Tibial nerve (tissue), 4 donors: ENCODE measurements at regions not wholly inside any gene's neighbourhood (a gene's known extent, or its start where the extent isn't known, plus 50 kb on each side); places are given as distances from the start of the nearest gene placed in this dataset.

Experiments
- DNase-seq, 2 donors: peaks; one replicate each; pipeline ENCODE4 v3.0.0-alpha.2; 2019; ENCODE audit warnings: low spot score in 2 of 2
- H3K27ac ChIP-seq, 4 donors: fragments of 200-600 bp; sonication (generic) in 3 of 4; one replicate each; pipeline ENCODE4 v1.5.1; 2017 to 2019; ENCODE audit warnings: mild to moderate bottlenecking in 1 of 4
- H3K27me3 ChIP-seq, 2 donors: fragments of 200-600 bp; sonication (generic) in 1 of 2; one replicate each; pipeline versions ENCODE4 v1.5.1 to v1.6.0; 2017 to 2019
- H3K36me3 ChIP-seq, 3 donors: fragments of 200-600 bp; sonication (generic); one replicate each; pipeline ENCODE4 v1.5.1; 2018 to 2019
- H3K4me1 ChIP-seq, 4 donors: fragments of 200-600 bp; sonication (generic) in 3 of 4; one replicate each; pipeline ENCODE4 v1.5.1; 2017 to 2019
- H3K4me3 ChIP-seq, 4 donors: fragments of 200-600 bp; sonication (generic) in 3 of 4; one replicate each; pipeline ENCODE4 v1.5.1; 2017 to 2019; ENCODE audit warnings: mild to moderate bottlenecking in 1 of 4, moderate library complexity in 1 of 4
- H3K9me3 ChIP-seq, 4 donors: fragments of 200-600 bp; sonication (generic) in 3 of 4; one replicate each; pipeline ENCODE4 v1.5.1; 2017 to 2019
- CTCF ChIP-seq, 5 experiments: fragments of 200-600 bp in 3 of 5; fragments of 450-650 bp in 2 of 5; sonication (generic) in 3 of 5; IDR thresholded peaks; one replicate each; pipeline ENCODE4 v1.5.1; 2016 to 2019; ENCODE audit warnings: antibody characterized with exemption in 5 of 5, mild to moderate bottlenecking in 3 of 5, moderate library complexity in 2 of 5
- EP300 ChIP-seq, 2 donors: sonication (generic); formaldehyde crosslinking; IDR thresholded peaks; one replicate each; pipeline ENCODE4 v1.6.1; 2017; ENCODE audit warnings: antibody characterized with exemption in 2 of 2, mild to moderate bottlenecking in 1 of 2
- POLR2A ChIP-seq, 2 donors: fragments of 450-650 bp; IDR thresholded peaks; one replicate each; pipeline ENCODE4 v1.6.1; 2017; ENCODE audit warnings: antibody characterized with exemption in 2 of 2, mild to moderate bottlenecking in 2 of 2, moderate library complexity in 2 of 2
- WGBS, 2 donors: methylation state at CpG; one replicate each; pipeline ENCODE4 v1.1.5; 2018; 5-methylcytosine and 5-hydroxymethylcytosine counted together

GRCh38 chr3:88678747-88679146, 428.7 kb upstream of the EPHA3 start:
- WGBS, 2 donors, result 93 to 98% methylated on average over 3 of the region's 3 CpGs
- H3K27me3 ChIP-seq, result no peaks in the 10 kb centered on the region
- TF ChIP-seq EP300 (IDR thresholded peaks at IDR 0.05), result no peak
- TF ChIP-seq CTCF (IDR thresholded peaks at IDR 0.05), result no peak
- TF ChIP-seq POLR2A (IDR thresholded peaks at IDR 0.05), result no peak
- no peaks in the 10 kb centered on the region for H3K36me3 ChIP-seq
- H3K9me3 ChIP-seq, result peaks cover 0 to 4% (median 0%) of the 10 kb centered on the region in 4 donors
- no peak overlapping the region for H3K4me3 ChIP-seq
- H3K4me1 ChIP-seq, result no peaks in the 10 kb centered on the region
- DNase-seq, result no peak
- H3K27ac ChIP-seq, result no peak overlapping the region

GRCh38 chr3:88690287-88690686, 417.1 kb upstream of the EPHA3 start:
- no peaks in the 10 kb centered on the region for H3K4me1 ChIP-seq
- no peak for TF ChIP-seq EP300 (IDR thresholded peaks at IDR 0.05)
- no peak for TF ChIP-seq POLR2A (IDR thresholded peaks at IDR 0.05)
- no peak for TF ChIP-seq CTCF (IDR thresholded peaks at IDR 0.05)
- H3K4me3 ChIP-seq, result no peak overlapping the region
- H3K36me3 ChIP-seq, result no peaks in the 10 kb centered on the region
- no peak overlapping the region for H3K27ac ChIP-seq
- 95 to 100% methylated on average over 1 to 3 of the region's 3 CpGs for WGBS, 2 donors
- no peak for DNase-seq
- H3K9me3 ChIP-seq, result peaks cover 0 to 3% (median 0%) of the 10 kb centered on the region in 4 donors
- no peaks in the 10 kb centered on the region for H3K27me3 ChIP-seq

- Histone ChIP-seq H3K27ac (no peak overlapping the region), H3K4me1 (no peaks in the 10 kb centered on the region), H3K4me3 (no peak overlapping the region), H3K27me3 (no peaks in the 10 kb centered on the region), H3K36me3 (no peaks in the 10 kb centered on the region), H3K9me3 (peaks cover 0 to 3% (median 0%) of the 10 kb centered on the region in 4 donors)
- WGBS, 2 donors, result 94 to 95% methylated on average over 3 of the region's 3 CpGs
- DNase-seq, result no peak
- TF ChIP-seq CTCF (IDR thresholded peaks at IDR 0.05), result no peak
Measured at GRCh38 chr3:88691081-88691480, 416.3 kb upstream of the EPHA3 start.

- WGBS, 2 donors, result 68 to 73% methylated on average over 3 of the region's 3 CpGs
Measured at GRCh38 chr3:88703501-88704059, 403.8 kb upstream of the EPHA3 start.

GRCh38 chr3:88704338-88704737, 403.1 kb upstream of the EPHA3 start:
- TF ChIP-seq CTCF (IDR thresholded peaks at IDR 0.05) (no peak), EP300 (IDR thresholded peaks at IDR 0.05) (no peak), POLR2A (IDR thresholded peaks at IDR 0.05) (no peak)
- WGBS, 2 donors, result 80 to 85% methylated on average over 3 of the region's 3 CpGs

More at GRCh38 chr3:88703501-88704059, 403.8 kb upstream of the EPHA3 start:
- Histone ChIP-seq H3K4me1 (no peaks in the 10 kb centered on the region), H3K36me3 (no peaks in the 10 kb centered on the region), H3K27ac (no peak overlapping the region), H3K27me3 (no peaks in the 10 kb centered on the region), H3K4me3 (no peak overlapping the region), H3K9me3 (no peaks in the 10 kb centered on the region)
- no peak for DNase-seq
- TF ChIP-seq CTCF (IDR thresholded peaks at IDR 0.05), result no peak
- no peak for TF ChIP-seq POLR2A (IDR thresholded peaks at IDR 0.05)
- no peak for TF ChIP-seq EP300 (IDR thresholded peaks at IDR 0.05)

More at GRCh38 chr3:88704338-88704737, 403.1 kb upstream of the EPHA3 start:
- Histone ChIP-seq H3K36me3 (no peaks in the 10 kb centered on the region), H3K27me3 (no peaks in the 10 kb centered on the region), H3K27ac (no peak overlapping the region), H3K9me3 (no peaks in the 10 kb centered on the region), H3K4me3 (no peak overlapping the region), H3K4me1 (no peaks in the 10 kb centered on the region)
- no peak for DNase-seq
